Vagina (tissue), 2 donors: ENCODE measurements at regions not wholly inside any gene's neighbourhood (a gene's known extent, or its start where the extent isn't known, plus 50 kb on each side); places are given as distances from the start of the nearest gene placed in this dataset.

Experiments used
- POLR2A ChIP-seq, 2 donors: fragments of 450-650 bp; IDR thresholded peaks; one replicate each; pipeline ENCODE4 v1.6.1; 2017; ENCODE audit warnings: antibody characterized with exemption in 2 of 2, mild to moderate bottlenecking in 2 of 2, moderate library complexity in 2 of 2
- TF ChIP-seq, protein P1 (sequence below), 3 experiments: fragments of 450-650 bp in 2 of 3; fragments of 200-600 bp in 1 of 3; sonication (generic) in 1 of 3; IDR thresholded peaks; one replicate each; pipeline ENCODE4 v1.5.1; 2017 to 2019; ENCODE audit warnings: antibody characterized with exemption in 3 of 3, mild to moderate bottlenecking in 2 of 3, moderate library complexity in 2 of 3

DNA sequence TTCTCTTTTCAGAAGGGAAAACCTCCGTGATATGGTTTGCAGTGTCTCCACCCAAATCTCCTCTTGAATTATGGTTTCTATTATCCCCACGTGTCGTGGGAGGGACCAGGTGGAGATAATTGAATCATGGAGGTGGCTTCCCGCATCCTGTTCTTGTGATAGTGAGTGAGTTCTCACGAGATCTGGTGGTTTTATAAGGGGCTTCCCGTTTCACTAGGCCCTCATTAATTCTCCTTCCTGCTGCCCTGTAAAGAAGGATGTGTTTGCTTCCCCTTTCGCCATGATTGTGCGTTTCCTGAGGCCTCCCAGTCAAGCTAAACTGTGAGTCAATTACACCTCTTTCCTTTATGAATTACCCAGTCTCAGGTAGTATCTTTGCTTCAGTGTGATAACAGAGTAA is 692.7 kb upstream of the GRM7 start:
- TF ChIP-seq, protein P1, sequence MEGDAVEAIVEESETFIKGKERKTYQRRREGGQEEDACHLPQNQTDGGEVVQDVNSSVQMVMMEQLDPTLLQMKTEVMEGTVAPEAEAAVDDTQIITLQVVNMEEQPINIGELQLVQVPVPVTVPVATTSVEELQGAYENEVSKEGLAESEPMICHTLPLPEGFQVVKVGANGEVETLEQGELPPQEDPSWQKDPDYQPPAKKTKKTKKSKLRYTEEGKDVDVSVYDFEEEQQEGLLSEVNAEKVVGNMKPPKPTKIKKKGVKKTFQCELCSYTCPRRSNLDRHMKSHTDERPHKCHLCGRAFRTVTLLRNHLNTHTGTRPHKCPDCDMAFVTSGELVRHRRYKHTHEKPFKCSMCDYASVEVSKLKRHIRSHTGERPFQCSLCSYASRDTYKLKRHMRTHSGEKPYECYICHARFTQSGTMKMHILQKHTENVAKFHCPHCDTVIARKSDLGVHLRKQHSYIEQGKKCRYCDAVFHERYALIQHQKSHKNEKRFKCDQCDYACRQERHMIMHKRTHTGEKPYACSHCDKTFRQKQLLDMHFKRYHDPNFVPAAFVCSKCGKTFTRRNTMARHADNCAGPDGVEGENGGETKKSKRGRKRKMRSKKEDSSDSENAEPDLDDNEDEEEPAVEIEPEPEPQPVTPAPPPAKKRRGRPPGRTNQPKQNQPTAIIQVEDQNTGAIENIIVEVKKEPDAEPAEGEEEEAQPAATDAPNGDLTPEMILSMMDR (IDR thresholded peaks at IDR 0.05), result no peak
- no peak for TF ChIP-seq POLR2A (IDR thresholded peaks at IDR 0.05)
